ENCODE measurements at regions not wholly inside any gene's neighbourhood (a gene's known extent, or its start where the extent isn't known, plus 50 kb on each side); places are given as distances from the start of the nearest gene placed in this dataset.

DNA sequence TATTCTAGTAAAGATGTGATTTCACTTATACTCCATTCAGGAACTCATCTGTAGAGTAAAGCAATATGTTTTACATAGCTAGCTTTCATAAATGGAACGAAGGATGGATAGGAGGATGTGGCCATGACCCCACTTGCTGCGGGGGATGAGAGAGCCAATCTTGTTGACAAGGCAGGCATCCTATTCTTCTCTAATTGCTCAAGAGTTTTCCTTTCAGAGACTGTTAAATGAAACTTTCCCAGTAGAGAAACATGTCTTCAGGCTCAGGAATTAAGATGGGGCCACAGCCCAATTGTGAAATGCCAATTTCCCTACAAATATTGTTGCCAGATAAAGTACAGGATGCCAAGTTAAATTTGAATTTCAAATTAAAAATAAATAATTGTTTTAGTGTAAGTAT, 196.2 kb upstream of the TUT7 start:
- TF ChIP-seq, protein P1, sequence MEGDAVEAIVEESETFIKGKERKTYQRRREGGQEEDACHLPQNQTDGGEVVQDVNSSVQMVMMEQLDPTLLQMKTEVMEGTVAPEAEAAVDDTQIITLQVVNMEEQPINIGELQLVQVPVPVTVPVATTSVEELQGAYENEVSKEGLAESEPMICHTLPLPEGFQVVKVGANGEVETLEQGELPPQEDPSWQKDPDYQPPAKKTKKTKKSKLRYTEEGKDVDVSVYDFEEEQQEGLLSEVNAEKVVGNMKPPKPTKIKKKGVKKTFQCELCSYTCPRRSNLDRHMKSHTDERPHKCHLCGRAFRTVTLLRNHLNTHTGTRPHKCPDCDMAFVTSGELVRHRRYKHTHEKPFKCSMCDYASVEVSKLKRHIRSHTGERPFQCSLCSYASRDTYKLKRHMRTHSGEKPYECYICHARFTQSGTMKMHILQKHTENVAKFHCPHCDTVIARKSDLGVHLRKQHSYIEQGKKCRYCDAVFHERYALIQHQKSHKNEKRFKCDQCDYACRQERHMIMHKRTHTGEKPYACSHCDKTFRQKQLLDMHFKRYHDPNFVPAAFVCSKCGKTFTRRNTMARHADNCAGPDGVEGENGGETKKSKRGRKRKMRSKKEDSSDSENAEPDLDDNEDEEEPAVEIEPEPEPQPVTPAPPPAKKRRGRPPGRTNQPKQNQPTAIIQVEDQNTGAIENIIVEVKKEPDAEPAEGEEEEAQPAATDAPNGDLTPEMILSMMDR (IDR thresholded peaks at IDR 0.05 in 8 of 11, conservative IDR thresholded peaks at IDR 0.05 in 3 of 11) = no peak
- TF ChIP-seq POLR2A (IDR thresholded peaks at IDR 0.05) (no peak), POLR2AphosphoS5 (IDR thresholded peaks at IDR 0.05) (no peak)

All from spleen (tissue), 7 donors.